ENCODE measurements at regions not wholly inside any gene's neighbourhood (a gene's known extent, or its start where the extent isn't known, plus 50 kb on each side); places are given as distances from the start of the nearest gene placed in this dataset.

GRCh38 chr14:60355768-60356167, 106.7 kb downstream of the PPM1A start:
- no peaks in the 10 kb centered on the region for H3K9me2 ChIP-seq (replicated peaks; ENCODE audit: control insufficient read depth, low read length)
- no peaks in the 10 kb centered on the region for H4K20me1 ChIP-seq (ENCODE audit: control insufficient read depth, insufficient read depth, low read depth, low read length)
- no peaks in the 10 kb centered on the region for H3K27me3 ChIP-seq (ENCODE audit: control insufficient read depth, low read length)
- no peaks in the 10 kb centered on the region for H3K9me3 ChIP-seq (ENCODE audit: control insufficient read depth, insufficient read depth, low read length)
- no peak overlapping the region for H3K4me3 ChIP-seq (ENCODE audit: low read length)
- H3K27ac ChIP-seq (ENCODE audit: low read depth, low read length) = no peak overlapping the region
- H3K79me2 ChIP-seq (ENCODE audit: control insufficient read depth, low read length) = no peaks in the 10 kb centered on the region
- no peak for TF ChIP-seq CTCF (IDR thresholded peaks at IDR 0.05; ENCODE audit: low read depth, low read length, poor library complexity, severe bottlenecking)
- no peak for TF ChIP-seq EZH2phosphoT487 (IDR thresholded peaks at IDR 0.05; ENCODE audit: borderline replicate concordance, low read length)
- H3K36me3 ChIP-seq (ENCODE audit: control insufficient read depth, low read length) = no peaks in the 10 kb centered on the region
- peaks cover under 1% of the 10 kb centered on the region; the same call in 1 of the 2 replicates for H3K4me1 ChIP-seq (ENCODE audit: control insufficient read depth, low read length)
- H3K4me2 ChIP-seq (ENCODE audit: low read length) = no peak overlapping the region
- H3F3A ChIP-seq (ENCODE audit: control insufficient read depth, insufficient read depth) = no peaks in the 10 kb centered on the region

GRCh38 chr14:60356386-60356785, 107.4 kb downstream of the PPM1A start:
- Histone ChIP-seq H3K9me2 (replicated peaks; ENCODE audit: control insufficient read depth, low read length) (no peaks in the 10 kb centered on the region), H3K27ac (ENCODE audit: low read depth, low read length) (no peak overlapping the region), H3K36me3 (ENCODE audit: control insufficient read depth, low read length) (no peaks in the 10 kb centered on the region), H3K4me2 (ENCODE audit: low read length) (no peak overlapping the region), H3F3A (ENCODE audit: control insufficient read depth, insufficient read depth) (no peaks in the 10 kb centered on the region), H4K20me1 (ENCODE audit: control insufficient read depth, insufficient read depth, low read depth, low read length) (no peaks in the 10 kb centered on the region), H3K4me1 (ENCODE audit: control insufficient read depth, low read length) (no peaks in the 10 kb centered on the region), H3K27me3 (ENCODE audit: control insufficient read depth, low read length) (no peaks in the 10 kb centered on the region), H3K79me2 (ENCODE audit: control insufficient read depth, low read length) (no peaks in the 10 kb centered on the region), H3K4me3 (ENCODE audit: low read length) (no peak overlapping the region), H3K9me3 (ENCODE audit: control insufficient read depth, insufficient read depth, low read length) (no peaks in the 10 kb centered on the region)
- TF ChIP-seq CTCF (IDR thresholded peaks at IDR 0.05; ENCODE audit: low read depth, low read length, poor library complexity, severe bottlenecking) = no peak
- no peak for TF ChIP-seq EZH2phosphoT487 (IDR thresholded peaks at IDR 0.05; ENCODE audit: borderline replicate concordance, low read length)

DNA sequence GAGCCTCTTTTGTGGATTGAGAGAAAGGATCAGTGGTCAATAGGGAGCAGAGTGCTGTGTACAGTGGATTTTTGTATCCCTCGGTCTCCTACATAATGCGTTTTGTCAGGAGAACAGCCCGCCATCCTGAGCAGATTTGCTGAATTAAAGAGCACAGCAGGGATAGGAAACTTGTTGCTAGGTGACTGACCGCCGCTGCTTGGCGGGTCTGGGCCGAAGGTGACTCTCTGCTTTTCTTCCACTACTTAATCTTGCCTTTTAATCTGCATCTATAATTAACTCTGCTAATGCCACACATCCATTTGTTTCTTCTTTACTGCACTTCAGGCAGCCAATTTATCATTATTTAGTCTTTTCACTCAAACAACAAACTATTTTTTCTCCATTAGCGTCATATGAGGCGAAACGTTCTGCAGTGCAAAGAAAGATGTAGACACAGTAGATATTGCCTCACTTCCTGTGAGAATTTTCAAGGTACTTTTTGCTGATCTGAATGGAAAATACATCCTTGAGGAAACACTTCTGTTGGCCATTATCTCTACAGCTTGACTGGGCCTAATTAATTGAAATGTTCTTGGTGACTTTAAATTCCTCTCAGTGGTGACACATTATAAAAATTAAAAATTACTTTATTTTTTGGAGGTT, 108.0 kb downstream of the PPM1A start:
- H3K4me1 ChIP-seq (ENCODE audit: control insufficient read depth, low read length) = no peaks in the 10 kb centered on the region
- H3K9me2 ChIP-seq (replicated peaks; ENCODE audit: control insufficient read depth, low read length) = no peaks in the 10 kb centered on the region
- H3F3A ChIP-seq (ENCODE audit: control insufficient read depth, insufficient read depth) = no peaks in the 10 kb centered on the region
- no peaks in the 10 kb centered on the region for H3K9me3 ChIP-seq (ENCODE audit: control insufficient read depth, insufficient read depth, low read length)
- no peak overlapping the region for H3K4me3 ChIP-seq (ENCODE audit: low read length)
- no peak overlapping the region for H3K4me2 ChIP-seq (ENCODE audit: low read length)
- H3K27me3 ChIP-seq (ENCODE audit: control insufficient read depth, low read length) = no peaks in the 10 kb centered on the region
- no peaks in the 10 kb centered on the region for H3K79me2 ChIP-seq (ENCODE audit: control insufficient read depth, low read length)
- TF ChIP-seq EZH2phosphoT487 (IDR thresholded peaks at IDR 0.05; ENCODE audit: borderline replicate concordance, low read length) (no peak), CTCF (IDR thresholded peaks at IDR 0.05; ENCODE audit: low read depth, low read length, poor library complexity, severe bottlenecking) (no peak)
- no peaks in the 10 kb centered on the region for H4K20me1 ChIP-seq (ENCODE audit: control insufficient read depth, insufficient read depth, low read depth, low read length)
- H3K27ac ChIP-seq (ENCODE audit: low read depth, low read length) = no peak overlapping the region
- H3K36me3 ChIP-seq (ENCODE audit: control insufficient read depth, low read length) = no peaks in the 10 kb centered on the region
